ENCODE measurements at regions not wholly inside any gene's neighbourhood (a gene's known extent, or its start where the extent isn't known, plus 50 kb on each side); places are given as distances from the start of the nearest gene placed in this dataset.
A peak's percentile ranks its signal among the peaks of the same experiment; 100 is the strongest.

GRCh38 chr6:138567052-138567451, 67.8 kb upstream of the NHSL1 start:
- H3K27ac ChIP-seq: no peak overlapping the region
- no peak overlapping the region for H3K9ac ChIP-seq
- H3K36me3 ChIP-seq: no peaks in the 10 kb centered on the region
- H4K20me1 ChIP-seq: peaks cover 10% of the 10 kb centered on the region; the same call in 1 of the 2 replicates
- H3K27me3 ChIP-seq: peaks cover 25% of the 10 kb centered on the region
- no peaks in the 10 kb centered on the region for H3K9me3 ChIP-seq
- H3K4me2 ChIP-seq: no peak overlapping the region
- no peak overlapping the region for H3K4me3 ChIP-seq
- TF ChIP-seq Cebpa-rat (IDR thresholded peaks at IDR 0.05): no peak
- peaks cover 30% of the 10 kb centered on the region for H3K4me1 ChIP-seq

GRCh38 chr6:138568997-138569396, 69.7 kb upstream of the NHSL1 start:
- H3K9me3 ChIP-seq: no peaks in the 10 kb centered on the region
- no peak for TF ChIP-seq Cebpa-rat (IDR thresholded peaks at IDR 0.05)
- H3K4me1 ChIP-seq: peaks cover 50% of the 10 kb centered on the region
- H3K27me3 ChIP-seq: peaks cover 39% of the 10 kb centered on the region
- H3K36me3 ChIP-seq: no peaks in the 10 kb centered on the region
- no peak overlapping the region for H3K27ac ChIP-seq
- H3K4me2 ChIP-seq: peak overlapping the region; percentile 86
- H3K9ac ChIP-seq: peak overlapping the region; percentile 77; the same call in 1 of the 2 replicates
- H3K4me3 ChIP-seq: 0 out of 2 replicates have a peak overlapping the region, but pooled peaks have one; percentile 68
- peaks cover 20% of the 10 kb centered on the region for H4K20me1 ChIP-seq

- Histone ChIP-seq H3K27ac (no peak overlapping the region), H3K4me2 (peak overlapping the region; percentile 86)
Measured at GRCh38 chr6:138569554-138569953, 70.3 kb upstream of the NHSL1 start.

GRCh38 chr6:138569970-138570724, 70.9 kb upstream of the NHSL1 start:
- Histone ChIP-seq H3K27ac (peak overlapping the region; percentile 58), H3K4me2 (peak overlapping the region; percentile 86), H3K36me3 (no peaks in the 10 kb centered on the region), H3K27me3 (peaks cover 39% of the 10 kb centered on the region), H3K4me3 (peak overlapping the region; percentile 68), H3K9ac (peak overlapping the region; percentile 77), H4K20me1 (peaks cover 20% of the 10 kb centered on the region), H3K4me1 (peaks cover 61% of the 10 kb centered on the region), H3K9me3 (no peaks in the 10 kb centered on the region)
- TF ChIP-seq Cebpa-rat (IDR thresholded peaks at IDR 0.05): no peak

More at GRCh38 chr6:138569554-138569953, 70.3 kb upstream of the NHSL1 start:
- peaks cover 55% of the 10 kb centered on the region for H3K4me1 ChIP-seq
- peaks cover 39% of the 10 kb centered on the region for H3K27me3 ChIP-seq
- H3K4me3 ChIP-seq: peak overlapping the region; percentile 68
- TF ChIP-seq Cebpa-rat (IDR thresholded peaks at IDR 0.05): no peak
- H3K9me3 ChIP-seq: no peaks in the 10 kb centered on the region
- peak overlapping the region; percentile 77; the same call in 1 of the 2 replicates for H3K9ac ChIP-seq
- H4K20me1 ChIP-seq: peaks cover 20% of the 10 kb centered on the region
- H3K36me3 ChIP-seq: no peaks in the 10 kb centered on the region

- peak overlapping the region; percentile 77 for H3K9ac ChIP-seq
- peak overlapping the region; percentile 86 for H3K4me2 ChIP-seq
- peak overlapping the region; percentile 68 for H3K4me3 ChIP-seq
- H3K27ac ChIP-seq: peak overlapping the region; percentile 58
- H3K4me1 ChIP-seq: peaks cover 67% of the 10 kb centered on the region
- peaks cover 39% of the 10 kb centered on the region for H3K27me3 ChIP-seq
- H4K20me1 ChIP-seq: peaks cover 20% of the 10 kb centered on the region
- no peaks in the 10 kb centered on the region for H3K36me3 ChIP-seq
- TF ChIP-seq Cebpa-rat (IDR thresholded peaks at IDR 0.05): no peak
- no peaks in the 10 kb centered on the region for H3K9me3 ChIP-seq
Measured at GRCh38 chr6:138570725-138571029, 71.4 kb upstream of the NHSL1 start.

GRCh38 chr6:138571181-138571580, 71.9 kb upstream of the NHSL1 start:
- H4K20me1 ChIP-seq: peaks cover 20% of the 10 kb centered on the region
- H3K4me1 ChIP-seq: peaks cover 72% of the 10 kb centered on the region
- TF ChIP-seq Cebpa-rat (IDR thresholded peaks at IDR 0.05): no peak
- H3K4me3 ChIP-seq: peak overlapping the region; percentile 68
- peak overlapping the region; percentile 86 for H3K4me2 ChIP-seq
- peak overlapping the region; percentile 77 for H3K9ac ChIP-seq
- H3K27me3 ChIP-seq: peaks cover 39% of the 10 kb centered on the region
- no peaks in the 10 kb centered on the region for H3K9me3 ChIP-seq
- H3K36me3 ChIP-seq: no peaks in the 10 kb centered on the region
- peak overlapping the region; percentile 58 for H3K27ac ChIP-seq

- Histone ChIP-seq H3K27me3 (peaks cover 39% of the 10 kb centered on the region), H3K9me3 (no peaks in the 10 kb centered on the region), H3K36me3 (no peaks in the 10 kb centered on the region), H4K20me1 (peaks cover 20% of the 10 kb centered on the region), H3K4me1 (peaks cover 77% of the 10 kb centered on the region), H3K27ac (peak overlapping the region; percentile 58), H3K4me2 (peak overlapping the region; percentile 86), H3K4me3 (peak overlapping the region; percentile 68), H3K9ac (peak overlapping the region; percentile 77)
- no peak for TF ChIP-seq Cebpa-rat (IDR thresholded peaks at IDR 0.05)
Measured at GRCh38 chr6:138571585-138572166, 72.4 kb upstream of the NHSL1 start.

GRCh38 chr6:138572167-138572875, 73.0 kb upstream of the NHSL1 start:
- no peaks in the 10 kb centered on the region for H3K9me3 ChIP-seq
- H3K9ac ChIP-seq: peak overlapping the region; percentile 77
- H3K4me1 ChIP-seq: peaks cover 83% of the 10 kb centered on the region
- peak overlapping the region; percentile 58 for H3K27ac ChIP-seq
- H3K27me3 ChIP-seq: peaks cover 39% of the 10 kb centered on the region
- peak overlapping the region; percentile 68 for H3K4me3 ChIP-seq
- peak overlapping the region; percentile 86 for H3K4me2 ChIP-seq
- no peaks in the 10 kb centered on the region for H3K36me3 ChIP-seq
- TF ChIP-seq Cebpa-rat (IDR thresholded peaks at IDR 0.05): no peak
- peaks cover 20% of the 10 kb centered on the region for H4K20me1 ChIP-seq

- Histone ChIP-seq H3K4me1 (peaks cover 89% of the 10 kb centered on the region), H3K9me3 (no peaks in the 10 kb centered on the region), H3K27me3 (peaks cover 39% of the 10 kb centered on the region), H3K9ac (no peak overlapping the region), H3K27ac (no peak overlapping the region), H3K4me2 (peak overlapping the region; percentile 86), H4K20me1 (peaks cover 20% of the 10 kb centered on the region), H3K4me3 (no peak overlapping the region), H3K36me3 (no peaks in the 10 kb centered on the region)
- TF ChIP-seq Cebpa-rat (IDR thresholded peaks at IDR 0.05): no peak
Measured at GRCh38 chr6:138572885-138573284, 73.6 kb upstream of the NHSL1 start.

- Histone ChIP-seq H3K27ac (no peak overlapping the region), H3K9ac (no peak overlapping the region), H3K36me3 (no peaks in the 10 kb centered on the region), H3K27me3 (peaks cover 32% of the 10 kb centered on the region), H3K4me1 (peaks cover 80% of the 10 kb centered on the region), H3K9me3 (no peaks in the 10 kb centered on the region), H3K4me2 (peak overlapping the region; percentile 77), H4K20me1 (peaks cover 14% of the 10 kb centered on the region), H3K4me3 (no peak overlapping the region)
- no peak for TF ChIP-seq Cebpa-rat (IDR thresholded peaks at IDR 0.05)
Measured at GRCh38 chr6:138575257-138575656, 76.0 kb upstream of the NHSL1 start.

Measured in BLaER1 (cell line).